Keratinocyte (primary cell): ENCODE measurements at regions not wholly inside any gene's neighbourhood (a gene's known extent, or its start where the extent isn't known, plus 50 kb on each side); places are given as distances from the start of the nearest gene placed in this dataset.

Experiments
- EZH2 ChIP-seq: IDR thresholded peaks from one replicate; pipeline ENCODE4 v1.6.1; 2012; ENCODE audit warnings: inconsistent platforms, mild to moderate bottlenecking, low read length, moderate library complexity
- TF ChIP-seq, protein P1 (sequence below), 3 experiments: IDR thresholded peaks in 1 of 3; conservative IDR thresholded peaks in 1 of 3; optimal IDR thresholded peaks in 1 of 3; 2 replicates in 2 of 3; 3 replicates in 1 of 3; pipeline versions ENCODE3 to v1.5.1; 2011; ENCODE audit warnings: low read length in 3 of 3, mild to moderate bottlenecking in 3 of 3, moderate library complexity in 2 of 3, control low read depth in 1 of 3, inconsistent platforms in 1 of 3; ENCODE audit not compliant: insufficient read depth in 2 of 3; ENCODE audit errors: extremely low read depth in 1 of 3

DNA sequence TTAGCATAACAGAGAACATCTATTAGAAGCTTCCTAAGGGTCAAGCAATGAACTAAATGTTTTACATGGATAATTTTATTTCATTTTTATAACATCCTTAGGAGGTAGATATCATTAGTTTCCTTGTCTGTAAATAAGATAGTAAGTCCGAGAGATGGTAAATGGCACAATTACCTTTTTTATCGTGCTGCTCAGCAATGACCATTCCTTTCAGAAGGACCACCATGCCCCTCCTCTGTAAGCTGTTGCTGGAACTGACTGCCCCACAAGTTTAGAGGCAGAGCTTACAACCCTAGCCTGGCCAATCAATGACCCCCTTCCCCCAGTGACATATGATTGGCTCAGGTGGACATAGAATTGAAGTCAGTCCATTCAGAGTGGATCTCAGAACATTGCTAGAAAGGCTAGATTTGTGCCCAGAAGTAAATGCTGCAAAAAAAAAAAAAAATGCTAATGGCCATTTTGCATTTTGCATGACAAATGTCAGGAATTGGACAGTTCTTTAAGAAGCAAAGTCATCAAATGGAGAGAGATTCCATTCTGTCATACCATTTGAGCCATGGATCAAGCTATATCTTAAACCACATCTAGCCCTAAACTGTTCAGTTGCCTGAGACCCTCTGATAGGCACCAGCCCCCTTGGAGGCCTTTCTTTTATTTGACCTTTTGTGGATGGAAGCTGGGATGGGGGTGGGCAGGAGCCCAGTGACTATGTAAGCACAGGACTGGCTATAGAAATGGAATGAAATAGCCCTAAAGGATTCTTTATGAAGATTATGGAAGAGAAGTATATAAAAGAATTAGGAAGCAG is 668.3 kb downstream of the UQCRFS1 start:
- TF ChIP-seq, protein P1, sequence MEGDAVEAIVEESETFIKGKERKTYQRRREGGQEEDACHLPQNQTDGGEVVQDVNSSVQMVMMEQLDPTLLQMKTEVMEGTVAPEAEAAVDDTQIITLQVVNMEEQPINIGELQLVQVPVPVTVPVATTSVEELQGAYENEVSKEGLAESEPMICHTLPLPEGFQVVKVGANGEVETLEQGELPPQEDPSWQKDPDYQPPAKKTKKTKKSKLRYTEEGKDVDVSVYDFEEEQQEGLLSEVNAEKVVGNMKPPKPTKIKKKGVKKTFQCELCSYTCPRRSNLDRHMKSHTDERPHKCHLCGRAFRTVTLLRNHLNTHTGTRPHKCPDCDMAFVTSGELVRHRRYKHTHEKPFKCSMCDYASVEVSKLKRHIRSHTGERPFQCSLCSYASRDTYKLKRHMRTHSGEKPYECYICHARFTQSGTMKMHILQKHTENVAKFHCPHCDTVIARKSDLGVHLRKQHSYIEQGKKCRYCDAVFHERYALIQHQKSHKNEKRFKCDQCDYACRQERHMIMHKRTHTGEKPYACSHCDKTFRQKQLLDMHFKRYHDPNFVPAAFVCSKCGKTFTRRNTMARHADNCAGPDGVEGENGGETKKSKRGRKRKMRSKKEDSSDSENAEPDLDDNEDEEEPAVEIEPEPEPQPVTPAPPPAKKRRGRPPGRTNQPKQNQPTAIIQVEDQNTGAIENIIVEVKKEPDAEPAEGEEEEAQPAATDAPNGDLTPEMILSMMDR (optimal IDR thresholded peaks at IDR 0.05 in 1 of 3, IDR thresholded peaks at IDR 0.05 in 1 of 3, conservative IDR thresholded peaks at IDR 0.05 in 1 of 3; ENCODE audit: extremely low read depth in 1 of 3, insufficient read depth in 2 of 3, low read length in 3 of 3) = no peak
- TF ChIP-seq EZH2 = no peak
